ENCODE measurements at regions not wholly inside any gene's neighbourhood (a gene's known extent, or its start where the extent isn't known, plus 50 kb on each side); places are given as distances from the start of the nearest gene placed in this dataset.

DNA sequence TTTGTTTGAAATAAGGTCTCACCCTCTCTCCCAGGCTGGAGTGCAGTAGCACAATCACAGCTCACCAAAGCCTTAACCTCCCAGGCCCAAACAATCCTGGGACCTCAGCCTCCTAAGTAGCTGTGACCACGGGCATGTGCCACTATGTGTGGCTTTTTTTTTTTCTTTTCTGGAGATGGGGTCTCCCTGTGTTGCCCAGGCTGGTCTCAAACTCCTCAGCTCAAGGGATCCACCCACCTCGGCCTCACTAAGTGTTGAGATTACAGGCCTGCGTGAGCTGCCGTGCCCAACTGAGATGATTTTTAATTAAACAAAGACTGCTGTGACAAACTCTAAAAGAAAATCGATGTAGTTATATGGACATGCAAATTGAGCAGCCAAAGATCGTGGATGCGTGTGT, 768.4 kb upstream of the ADGRL2 start:
- WGBS, 2 donors, result 85 to 86% methylated on average over 7 of the region's 7 CpGs
- H3K27me3 ChIP-seq, result no peaks in the 10 kb centered on the region
- H3K27ac ChIP-seq, result no peak overlapping the region
- no peaks in the 10 kb centered on the region for H3K4me1 ChIP-seq
- intact Hi-C loops (cut with DNase I; ENCODE audit: low total_unique reads), result no loop called here
- no peaks in the 10 kb centered on the region for H3K9me3 ChIP-seq
- TF ChIP-seq POLR2A (IDR thresholded peaks at IDR 0.05), result no peak
- TF ChIP-seq, protein P1, sequence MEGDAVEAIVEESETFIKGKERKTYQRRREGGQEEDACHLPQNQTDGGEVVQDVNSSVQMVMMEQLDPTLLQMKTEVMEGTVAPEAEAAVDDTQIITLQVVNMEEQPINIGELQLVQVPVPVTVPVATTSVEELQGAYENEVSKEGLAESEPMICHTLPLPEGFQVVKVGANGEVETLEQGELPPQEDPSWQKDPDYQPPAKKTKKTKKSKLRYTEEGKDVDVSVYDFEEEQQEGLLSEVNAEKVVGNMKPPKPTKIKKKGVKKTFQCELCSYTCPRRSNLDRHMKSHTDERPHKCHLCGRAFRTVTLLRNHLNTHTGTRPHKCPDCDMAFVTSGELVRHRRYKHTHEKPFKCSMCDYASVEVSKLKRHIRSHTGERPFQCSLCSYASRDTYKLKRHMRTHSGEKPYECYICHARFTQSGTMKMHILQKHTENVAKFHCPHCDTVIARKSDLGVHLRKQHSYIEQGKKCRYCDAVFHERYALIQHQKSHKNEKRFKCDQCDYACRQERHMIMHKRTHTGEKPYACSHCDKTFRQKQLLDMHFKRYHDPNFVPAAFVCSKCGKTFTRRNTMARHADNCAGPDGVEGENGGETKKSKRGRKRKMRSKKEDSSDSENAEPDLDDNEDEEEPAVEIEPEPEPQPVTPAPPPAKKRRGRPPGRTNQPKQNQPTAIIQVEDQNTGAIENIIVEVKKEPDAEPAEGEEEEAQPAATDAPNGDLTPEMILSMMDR (IDR thresholded peaks at IDR 0.05), result no peak
- H3K4me3 ChIP-seq, result no peak overlapping the region
- no peaks in the 10 kb centered on the region for H3K36me3 ChIP-seq (ENCODE audit: low read depth, missing control alignments)
- DNase-seq, result no peak

DNA sequence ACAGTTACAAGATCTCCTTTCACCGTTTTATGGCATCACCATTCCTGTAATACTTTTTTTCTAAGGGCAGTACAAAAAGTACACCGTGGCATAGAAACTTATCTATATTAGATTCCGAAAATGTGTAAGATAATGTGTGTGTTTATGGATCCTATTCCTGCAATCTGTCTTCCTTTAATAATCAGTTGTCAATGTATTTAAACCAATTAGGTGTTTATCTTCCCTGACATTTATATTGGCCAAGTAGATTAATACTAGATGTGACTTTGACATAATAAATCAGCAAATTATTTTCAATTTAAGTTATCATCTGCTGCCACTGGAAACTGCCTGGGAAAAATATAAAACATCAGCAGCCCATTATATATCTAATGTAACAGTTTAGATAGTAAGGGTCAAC, 770.3 kb upstream of the ADGRL2 start:
- Histone ChIP-seq H3K27ac (no peak overlapping the region), H3K9me3 (no peaks in the 10 kb centered on the region), H3K4me1 (no peaks in the 10 kb centered on the region), H3K27me3 (no peaks in the 10 kb centered on the region), H3K36me3 (ENCODE audit: low read depth, missing control alignments) (no peaks in the 10 kb centered on the region), H3K4me3 (no peak overlapping the region)
- no peak for TF ChIP-seq POLR2A (IDR thresholded peaks at IDR 0.05)
- TF ChIP-seq, protein P1 (IDR thresholded peaks at IDR 0.05), result no peak
- intact Hi-C loops (cut with DNase I; ENCODE audit: low total_unique reads), result no loop called here
- 68 to 70% methylated on average over 3 of the region's 3 CpGs for WGBS, 2 donors
- no peak for DNase-seq

DNA sequence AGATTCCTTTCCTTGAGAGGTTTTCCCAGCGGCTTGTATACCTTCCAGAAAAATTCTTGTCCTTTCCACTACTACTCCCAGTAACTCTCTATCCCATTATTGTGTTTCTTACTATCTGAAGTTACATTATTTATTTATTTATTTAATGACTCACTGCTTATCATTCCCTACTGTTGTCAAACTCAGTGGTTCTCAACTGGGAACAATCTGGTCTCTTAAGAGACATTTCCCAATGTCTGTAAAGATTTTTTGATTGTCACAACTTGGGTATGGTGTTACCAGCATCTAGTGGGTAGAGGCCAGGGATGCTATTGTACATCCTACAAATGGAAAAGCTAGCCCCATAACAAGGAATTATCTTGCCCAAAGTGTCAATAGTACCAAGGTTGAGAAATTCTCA, 771.5 kb upstream of the ADGRL2 start:
- intact Hi-C loops (cut with DNase I; ENCODE audit: low total_unique reads), result no loop called here
- 92 to 96% methylated on average over 1 of the region's 1 CpG for WGBS, 2 donors
- no peaks in the 10 kb centered on the region for H3K27me3 ChIP-seq
- no peaks in the 10 kb centered on the region for H3K9me3 ChIP-seq
- no peak overlapping the region for H3K27ac ChIP-seq
- no peaks in the 10 kb centered on the region for H3K36me3 ChIP-seq (ENCODE audit: low read depth, missing control alignments)
- no peak for TF ChIP-seq POLR2A (IDR thresholded peaks at IDR 0.05)
- TF ChIP-seq, protein P1 (IDR thresholded peaks at IDR 0.05), result no peak
- H3K4me1 ChIP-seq, result no peaks in the 10 kb centered on the region
- no peak for DNase-seq
- no peak overlapping the region for H3K4me3 ChIP-seq

DNA sequence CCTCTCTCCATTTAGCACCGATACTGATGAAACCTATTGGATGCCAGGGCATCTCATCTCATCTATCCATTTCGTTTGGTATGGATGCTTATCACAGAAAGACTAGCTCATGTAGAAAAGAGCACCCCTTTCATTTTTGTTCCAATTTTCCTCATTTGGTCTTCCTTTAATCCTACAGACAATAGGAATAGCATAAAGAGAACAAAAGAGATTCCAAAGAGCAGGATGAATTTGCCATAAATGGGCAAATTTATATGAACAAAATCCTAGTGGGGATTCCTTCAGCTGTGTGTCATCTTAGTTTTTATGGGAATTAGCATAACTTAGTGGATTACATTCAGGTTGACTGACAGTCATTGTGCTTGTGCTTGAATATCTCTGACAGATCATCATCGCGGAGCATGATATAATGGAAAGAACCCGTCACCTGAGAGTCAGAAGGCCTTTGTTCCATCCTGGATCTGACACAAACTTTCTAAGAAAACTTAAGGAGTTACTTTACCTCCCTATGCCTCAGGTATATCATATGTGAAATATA, 777.5 kb upstream of the ADGRL2 start:
- 93 to 96% methylated on average over 5 of the region's 5 CpGs for WGBS, 2 donors
- no peak for TF ChIP-seq POLR2A (IDR thresholded peaks at IDR 0.05)
- TF ChIP-seq, protein P1 (IDR thresholded peaks at IDR 0.05), result no peak

DNA sequence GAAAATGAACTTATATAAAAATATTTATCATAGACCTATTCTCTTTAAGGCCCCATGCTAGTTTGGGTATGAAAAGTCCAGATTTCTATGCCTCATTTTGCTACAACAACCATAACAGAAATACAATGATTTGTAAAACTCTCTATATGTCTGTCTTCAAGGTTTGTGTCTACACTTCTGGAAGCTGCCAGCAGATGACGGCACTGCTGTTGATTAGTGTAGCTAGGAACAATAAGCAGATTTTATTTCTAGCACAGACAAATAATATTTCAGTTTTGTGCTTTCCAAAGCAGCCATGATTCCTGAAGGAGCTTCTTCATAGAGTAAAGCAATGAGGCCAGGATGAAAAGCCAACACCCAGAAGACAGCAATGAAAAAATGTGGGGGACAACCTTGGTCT, 779.6 kb upstream of the ADGRL2 start:
- Histone ChIP-seq H3K9me3 (no peaks in the 10 kb centered on the region), H3K36me3 (ENCODE audit: low read depth, missing control alignments) (no peaks in the 10 kb centered on the region), H3K4me3 (no peak overlapping the region), H3K27me3 (no peaks in the 10 kb centered on the region), H3K27ac (no peak overlapping the region), H3K4me1 (no peaks in the 10 kb centered on the region)
- TF ChIP-seq, protein P1 (IDR thresholded peaks at IDR 0.05), result no peak
- no peak for TF ChIP-seq POLR2A (IDR thresholded peaks at IDR 0.05)
- WGBS, 2 donors, result 70 to 94% methylated on average over 1 of the region's 1 CpG
- no peak for DNase-seq
- intact Hi-C loops (cut with DNase I; ENCODE audit: low total_unique reads), result no loop called here

More for the DNA sequence above, 777.5 kb upstream of the ADGRL2 start:
- intact Hi-C loops (cut with DNase I; ENCODE audit: low total_unique reads), result no loop called here
- H3K4me3 ChIP-seq, result no peak overlapping the region
- no peaks in the 10 kb centered on the region for H3K27me3 ChIP-seq
- no peaks in the 10 kb centered on the region for H3K4me1 ChIP-seq
- H3K27ac ChIP-seq, result no peak overlapping the region
- DNase-seq, result no peak
- H3K9me3 ChIP-seq, result no peaks in the 10 kb centered on the region
- H3K36me3 ChIP-seq (ENCODE audit: low read depth, missing control alignments), result no peaks in the 10 kb centered on the region
